HG03108 (cell line): ENCODE measurements at regions not wholly inside any gene's neighbourhood (a gene's known extent, or its start where the extent isn't known, plus 50 kb on each side); places are given as distances from the start of the nearest gene placed in this dataset.

Experiments used
- ATAC-seq: cut with Tn5 transposase; IDR thresholded peaks from one replicate; pipeline ENCODE4 v1.9.1; 2021; ENCODE audit warnings: moderate library complexity; ENCODE audit not compliant: unreplicated experiment

DNA sequence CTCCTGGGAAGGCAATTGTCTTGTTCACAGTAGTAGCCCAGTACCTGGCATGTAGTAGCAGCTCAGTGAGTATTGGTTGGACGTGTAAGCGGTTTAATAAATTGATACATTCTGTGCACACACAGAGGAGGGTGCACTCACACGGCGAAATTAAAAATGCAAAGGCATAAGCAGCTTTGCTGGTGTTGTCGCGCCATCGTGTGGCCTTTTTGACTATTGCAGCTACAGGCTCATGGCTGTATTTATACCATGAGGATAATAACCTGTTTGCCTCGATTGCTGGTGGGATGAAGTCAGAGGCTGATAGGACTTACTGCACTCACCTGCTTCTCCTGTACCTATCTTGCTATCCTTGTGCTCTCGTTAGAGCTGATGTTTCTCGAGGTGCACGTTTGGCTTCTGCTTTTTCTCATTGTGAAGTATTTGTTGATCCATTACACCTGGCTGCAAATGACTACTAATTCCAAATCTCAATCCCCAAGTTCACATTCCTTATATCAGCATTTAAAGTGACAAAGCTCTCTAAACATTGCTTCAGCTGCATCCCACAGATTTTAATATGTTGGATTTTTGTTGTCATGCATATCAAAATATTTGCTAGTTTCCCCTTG lies 61.5 kb downstream of the TBXT start:
- peak; percentile 52 for ATAC-seq

DNA sequence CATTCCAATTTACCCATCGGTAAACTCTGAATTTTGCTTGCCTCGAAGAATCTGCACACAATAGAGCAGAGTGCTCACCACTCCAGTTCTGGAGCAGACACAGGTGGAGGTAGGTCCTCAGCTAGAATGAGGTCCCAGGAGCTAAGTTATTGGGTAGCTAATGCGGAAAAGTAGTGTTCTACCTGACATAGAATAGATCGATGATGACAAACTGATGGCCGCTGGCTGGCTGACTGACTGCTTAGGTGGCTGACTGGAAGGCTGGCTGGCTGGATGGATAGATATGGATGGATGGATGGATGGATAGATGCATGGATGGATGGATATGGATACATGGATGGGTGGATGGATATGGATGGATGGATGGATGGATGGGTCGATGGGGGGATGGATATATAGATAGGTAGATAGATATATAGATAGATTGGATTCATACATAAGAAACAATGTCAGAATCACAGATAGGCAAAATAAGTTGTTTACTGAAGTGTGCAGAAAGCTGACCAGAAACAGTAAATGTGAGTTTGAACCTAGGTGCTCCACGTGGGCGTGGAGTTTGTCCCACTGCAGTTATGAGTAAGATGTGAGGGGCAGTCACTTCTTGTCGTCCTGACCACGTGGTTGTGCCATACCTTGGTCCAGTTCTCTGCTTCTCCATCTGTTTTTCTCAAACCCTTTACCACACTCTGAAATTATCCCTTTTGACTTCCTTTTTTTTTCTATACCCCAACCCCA lies 62.1 kb downstream of the TBXT start:
- ATAC-seq, result no peak

DNA sequence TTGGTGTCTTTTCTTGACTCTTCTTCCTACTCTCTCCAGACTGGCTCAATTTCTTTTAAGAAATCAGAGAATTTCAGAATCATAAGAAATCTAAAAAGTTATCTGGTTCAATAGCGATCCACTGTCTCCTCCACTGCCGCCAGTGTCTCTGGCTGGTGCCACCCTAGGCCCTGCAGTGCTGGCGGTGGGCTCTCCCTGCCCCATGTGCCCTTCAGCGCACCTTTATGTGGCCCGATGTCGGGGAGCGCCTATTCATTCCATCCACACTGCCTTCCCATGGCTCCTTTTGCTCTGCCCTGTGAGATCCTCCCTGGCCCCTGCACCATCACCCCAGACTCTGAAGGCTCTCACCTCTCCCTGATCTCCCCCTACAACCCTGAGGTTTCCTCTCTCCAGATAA lies 62.8 kb downstream of the TBXT start:
- ATAC-seq, result no peak

DNA sequence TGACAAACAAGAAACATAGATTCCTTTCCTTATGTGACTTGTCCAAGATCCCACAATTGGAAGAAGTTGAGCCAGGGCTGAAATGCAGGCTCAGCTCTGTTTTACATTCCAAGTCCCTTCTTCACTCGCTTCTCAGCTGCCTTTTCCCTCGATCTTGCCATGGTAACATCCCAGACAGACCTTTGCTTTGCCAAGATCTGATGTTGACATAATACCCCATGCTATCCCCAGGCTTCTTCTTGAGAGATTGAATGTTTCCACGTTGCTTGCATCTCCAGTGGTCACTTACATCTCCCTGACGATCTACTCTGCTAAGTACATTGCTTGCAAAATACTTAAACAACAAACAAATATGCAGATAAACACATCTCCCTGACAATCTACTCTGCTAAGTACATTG lies 63.5 kb downstream of the TBXT start:
- ATAC-seq, result no peak

DNA sequence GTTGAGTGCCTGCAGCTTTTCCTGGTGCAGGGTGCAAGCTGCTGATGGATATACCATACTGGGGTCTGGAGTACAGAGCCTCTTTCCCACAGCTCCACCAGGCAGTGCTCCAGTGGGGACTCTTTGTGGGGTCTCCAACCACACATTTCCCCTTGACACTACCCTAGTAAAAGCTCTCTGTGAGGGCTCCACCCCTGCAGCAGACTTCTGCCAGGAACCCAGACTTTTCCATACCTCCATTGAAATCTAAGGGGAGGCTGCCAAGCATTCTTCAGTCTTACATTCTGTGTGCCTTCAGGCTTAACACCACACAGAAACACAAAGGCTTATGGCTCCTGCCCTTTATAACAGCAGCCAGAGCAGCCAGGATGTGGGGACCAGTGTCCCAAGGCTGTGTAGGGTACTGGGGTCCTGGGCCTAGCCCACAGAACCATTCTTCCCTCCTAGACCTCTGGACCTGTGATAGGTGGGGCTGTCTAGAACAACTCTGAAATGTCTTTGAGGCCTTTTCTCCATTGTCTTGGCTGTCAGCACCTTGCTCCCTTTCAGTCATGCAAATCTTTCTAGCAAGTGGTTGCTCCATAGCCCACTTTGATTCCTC lies 65.7 kb downstream of the TBXT start:
- ATAC-seq, result no peak

DNA sequence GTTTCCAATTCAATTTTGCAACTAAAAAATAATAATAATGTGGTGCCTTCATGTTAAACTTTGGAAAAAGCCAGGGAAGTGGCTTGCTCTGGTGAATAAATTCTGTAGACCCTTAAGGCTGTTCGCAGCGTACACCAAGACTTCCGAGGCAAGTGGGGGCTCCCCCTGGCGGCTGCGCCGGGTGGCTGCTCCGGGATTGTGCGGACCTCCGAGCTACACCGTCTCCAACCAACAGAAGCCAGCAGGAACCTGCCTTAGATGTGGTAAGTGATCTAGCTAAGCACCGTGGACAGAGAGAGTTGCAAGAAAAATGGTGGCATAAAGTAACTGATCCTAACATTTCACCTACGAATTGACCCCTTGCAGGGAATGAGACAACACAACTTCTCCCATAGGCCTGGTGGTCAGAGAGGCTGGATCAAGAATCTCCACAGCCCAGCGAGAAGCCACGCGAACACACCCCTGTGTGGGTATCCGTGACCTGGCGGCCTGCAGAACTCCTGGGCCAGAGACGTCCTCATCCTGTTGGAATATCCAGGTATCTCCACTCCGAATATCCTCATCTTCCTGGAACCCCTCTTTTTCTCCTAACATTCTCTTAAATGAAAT lies 69.6 kb downstream of the TBXT start:
- peak; percentile 63 for ATAC-seq

DNA sequence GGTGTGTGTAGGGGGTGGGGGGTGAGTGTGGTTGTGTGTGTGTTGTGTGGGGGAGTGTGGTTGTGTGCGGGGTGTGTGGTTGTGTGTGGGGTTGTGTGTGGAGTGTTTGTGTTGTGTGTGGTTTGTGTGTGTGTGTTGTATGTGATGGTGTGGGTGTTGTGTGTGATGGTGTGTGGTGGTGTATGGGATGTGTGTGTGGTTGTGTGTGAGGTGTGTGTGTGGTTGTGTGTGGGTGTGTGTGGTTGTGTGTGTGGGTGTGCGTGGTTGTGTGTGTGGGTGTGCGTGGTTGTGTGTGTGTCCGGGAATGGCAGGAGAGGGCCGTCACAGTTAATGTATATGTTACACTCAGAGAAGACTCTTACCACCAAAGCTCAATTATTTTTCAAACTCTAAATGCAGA lies 79.8 kb downstream of the TBXT start:
- ATAC-seq, result no peak

DNA sequence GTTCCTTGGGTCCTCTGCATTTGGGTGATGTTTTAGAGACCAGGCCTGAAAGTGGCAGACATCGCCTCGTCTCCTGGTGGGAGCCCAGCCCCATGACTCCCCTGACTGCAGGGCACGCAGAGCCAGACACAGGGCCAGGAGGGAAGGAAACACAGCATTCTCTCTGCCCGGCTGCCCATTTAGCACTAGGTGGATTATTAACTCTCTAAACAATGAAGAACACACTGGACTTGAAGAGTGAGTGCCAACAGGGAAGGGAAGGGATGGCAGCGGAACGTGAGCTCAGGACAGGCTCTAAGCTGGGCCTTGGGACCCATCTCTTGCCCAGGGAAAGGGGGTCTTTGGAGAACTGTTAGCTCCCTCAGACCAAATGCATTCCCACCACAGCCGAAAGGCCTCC lies 80.4 kb downstream of the TBXT start:
- no peak for ATAC-seq

DNA sequence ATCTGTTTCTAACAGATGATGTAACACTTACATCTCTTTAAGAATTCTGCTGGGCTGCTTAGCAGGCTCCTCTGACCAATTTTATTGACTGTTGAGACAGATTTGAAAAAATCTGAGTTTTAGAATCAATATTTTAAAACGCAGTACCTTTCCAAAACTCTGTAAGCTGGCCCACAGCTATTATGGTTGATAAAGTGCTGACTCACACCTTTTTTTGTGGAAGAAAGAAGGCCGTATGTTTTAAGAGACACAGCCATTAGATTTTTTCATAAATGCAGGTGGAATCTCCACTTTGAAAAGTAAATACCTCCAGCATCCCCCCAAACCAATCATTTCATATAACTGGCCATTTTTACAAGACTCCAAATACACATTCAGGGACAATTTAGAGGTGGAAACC lies 82.2 kb downstream of the TBXT start:
- no peak for ATAC-seq

DNA sequence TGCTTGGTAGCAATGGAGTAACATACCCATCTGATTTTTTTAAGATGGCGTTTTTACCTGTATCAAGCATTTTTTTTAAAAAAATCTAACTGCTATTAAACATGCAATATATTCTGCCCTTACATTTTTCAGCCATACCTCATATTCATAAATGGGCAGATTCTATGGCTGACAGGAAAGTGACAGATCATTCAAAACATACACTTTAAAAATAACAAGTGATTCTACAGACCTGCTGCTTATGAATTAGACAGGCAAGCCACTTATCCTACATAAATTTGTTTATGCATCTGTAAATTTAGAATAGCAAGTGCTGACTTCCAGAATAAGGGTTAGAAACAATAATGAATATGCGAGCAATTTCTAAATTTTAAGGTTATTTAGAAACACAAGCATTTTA lies 82.7 kb downstream of the TBXT start:
- ATAC-seq, result no peak

DNA sequence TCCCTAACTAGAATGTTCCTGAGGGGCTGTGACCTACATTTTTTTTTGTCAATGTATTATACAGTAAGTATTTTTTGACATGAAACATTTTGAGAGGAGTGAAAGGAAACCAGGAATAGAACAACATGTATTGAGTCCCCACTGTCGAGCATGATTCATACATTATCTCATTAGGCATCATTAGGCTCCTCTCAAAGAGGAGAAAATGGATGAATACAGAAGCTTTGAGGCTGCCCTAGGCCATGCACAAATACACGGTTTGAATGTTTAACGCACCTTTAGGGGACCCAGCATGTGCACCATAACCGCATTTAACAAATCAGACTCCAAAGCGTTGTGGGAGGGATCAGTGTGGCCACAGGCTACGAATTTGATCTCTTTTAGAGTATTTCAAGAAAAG lies 87.8 kb downstream of the TBXT start:
- no peak for ATAC-seq

DNA sequence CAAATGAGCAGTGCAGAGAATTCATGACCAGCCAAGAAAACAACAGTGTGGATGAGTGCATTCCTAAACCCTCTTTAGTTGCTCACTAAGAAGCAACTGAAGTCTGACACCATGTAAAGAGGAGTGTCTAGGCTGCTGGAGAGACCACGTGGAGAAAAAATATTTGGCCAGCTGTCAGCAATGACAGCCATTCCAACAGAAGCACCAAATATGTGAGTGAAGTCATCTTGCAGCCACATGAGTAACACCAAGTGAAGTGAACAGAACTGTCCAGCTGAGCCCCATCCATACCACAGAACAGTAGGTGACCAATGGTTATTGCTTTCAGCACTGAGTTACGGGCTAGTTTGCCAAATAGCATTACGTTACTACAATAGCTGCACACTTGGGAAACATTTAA lies 89.4 kb downstream of the TBXT start:
- ATAC-seq, result no peak

DNA sequence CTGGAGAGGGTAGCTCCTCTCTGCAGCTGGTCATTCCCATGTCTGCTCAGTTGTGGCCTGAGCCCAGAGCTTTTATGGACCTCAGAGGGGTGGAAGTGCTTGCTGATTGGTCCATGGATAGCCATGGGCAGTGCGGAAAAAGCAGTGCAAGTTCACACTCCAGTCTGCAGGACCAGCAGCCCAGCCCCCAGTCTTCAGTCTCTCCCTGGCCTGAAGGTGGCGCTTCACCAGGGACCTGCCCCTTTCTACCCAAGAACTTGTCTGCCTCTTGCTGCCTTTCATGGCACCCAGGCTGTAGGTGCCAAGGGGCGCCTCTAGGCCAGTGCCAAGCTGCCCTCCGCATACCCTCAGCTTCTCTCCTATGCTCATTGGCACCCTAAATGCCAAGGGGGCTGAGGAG lies 91.0 kb downstream of the TBXT start:
- no peak for ATAC-seq

DNA sequence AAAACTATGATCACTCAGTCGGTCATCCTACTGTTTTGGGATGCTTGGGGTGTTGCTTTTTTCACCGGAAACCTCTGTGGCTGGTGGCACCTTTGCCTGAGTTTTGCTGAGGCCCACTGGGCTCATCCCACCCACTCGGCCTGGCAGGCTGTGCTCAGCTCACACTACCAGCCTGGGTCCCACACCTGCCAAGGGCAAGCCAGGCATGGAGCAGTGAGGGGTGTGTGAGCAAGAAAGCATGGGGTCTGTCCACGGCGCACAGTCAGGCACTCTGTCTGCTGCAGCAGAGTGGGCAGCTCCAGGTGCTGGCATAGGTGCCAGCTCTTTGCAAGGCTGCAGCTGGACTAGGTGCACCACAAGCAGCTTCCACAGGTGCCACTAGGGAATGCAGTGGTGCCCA lies 91.7 kb downstream of the TBXT start:
- ATAC-seq, result no peak

DNA sequence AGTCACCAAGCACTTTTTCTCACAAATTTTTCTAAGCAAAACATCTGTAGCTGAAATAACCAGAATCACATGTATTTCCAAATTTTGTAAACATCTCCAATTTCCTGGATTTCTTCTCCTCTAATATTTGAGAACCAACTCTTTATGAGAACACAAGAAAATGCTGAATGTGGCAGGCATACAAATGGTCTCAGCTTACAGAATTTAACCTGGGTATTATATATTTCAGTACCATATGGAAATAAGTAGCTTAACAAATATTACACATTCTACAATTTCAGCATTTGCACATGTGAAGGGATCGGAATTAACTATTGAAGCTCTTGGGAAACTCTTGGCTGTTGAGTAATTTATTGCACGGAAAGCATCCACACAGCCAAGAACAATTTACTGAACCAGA lies 92.5 kb downstream of the TBXT start:
- no peak for ATAC-seq

DNA sequence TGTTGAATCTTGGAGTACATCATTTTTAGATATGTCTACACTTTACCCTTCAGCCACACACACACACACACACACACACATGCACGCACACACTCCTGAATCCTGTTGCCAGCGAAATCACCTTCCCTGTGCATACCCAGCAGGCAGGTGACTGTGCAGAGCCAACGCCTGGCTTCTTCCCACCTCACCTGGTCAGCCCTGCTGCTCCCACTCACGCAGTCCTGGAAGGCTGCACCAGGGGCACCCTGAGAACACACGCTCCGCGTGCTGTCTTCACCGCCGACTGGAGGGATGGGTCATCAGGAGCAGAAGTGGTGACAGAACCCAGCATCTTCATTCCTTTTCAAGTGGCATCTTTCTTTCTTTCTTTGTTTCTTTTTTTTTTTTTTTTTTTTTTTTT lies 94.6 kb downstream of the TBXT start:
- ATAC-seq, result no peak

DNA sequence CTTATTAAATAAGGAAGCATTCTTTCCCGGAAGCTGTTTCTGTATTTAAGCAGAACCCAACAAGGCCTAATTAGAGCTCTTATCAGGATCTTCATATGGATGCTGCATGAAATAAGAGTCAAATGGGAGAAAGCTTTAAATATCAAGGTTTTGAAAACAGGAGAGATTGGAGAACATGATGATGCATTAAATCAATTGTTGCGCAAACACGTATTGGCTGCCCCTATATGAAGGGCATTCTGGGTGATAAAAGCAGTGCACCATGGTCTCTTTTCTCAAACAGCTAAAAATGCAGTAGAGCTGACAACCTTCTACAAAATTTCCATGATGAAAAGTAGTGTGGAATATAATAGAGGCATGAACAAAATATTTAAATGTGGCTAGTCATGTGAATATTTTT lies 98.9 kb downstream of the TBXT start:
- no peak for ATAC-seq

DNA sequence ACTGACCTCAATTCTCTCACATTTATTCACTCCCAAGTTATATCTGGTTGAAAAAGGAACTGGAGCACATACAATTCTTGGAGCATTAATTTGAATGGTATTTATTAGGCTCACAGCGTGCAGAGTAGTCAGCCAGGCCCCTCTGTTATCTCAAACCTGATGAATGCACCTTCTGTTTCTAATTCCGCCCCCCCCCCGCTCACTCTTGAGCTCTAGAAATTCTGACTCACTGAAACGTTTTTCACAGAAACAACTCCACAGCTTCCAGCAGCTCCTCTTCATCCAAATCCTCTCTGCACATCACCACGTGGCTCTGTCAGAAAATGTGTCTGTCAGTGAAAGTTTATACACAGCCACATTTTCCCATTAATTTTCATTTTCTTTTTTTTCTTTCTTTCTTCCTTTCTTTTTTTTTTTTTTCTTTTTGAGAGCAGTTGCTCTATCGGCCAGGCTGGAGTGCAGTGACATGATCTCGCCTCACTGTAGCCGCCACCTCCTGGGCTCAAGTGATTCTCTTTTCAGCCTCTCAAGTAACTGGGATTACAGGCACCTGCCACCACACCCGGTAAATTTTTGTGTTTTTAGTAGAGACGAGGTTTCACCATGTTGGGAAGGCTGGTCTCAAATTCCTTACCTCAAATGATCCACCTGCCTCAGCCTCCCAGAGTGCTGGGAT lies 109.4 kb downstream of the TBXT start:
- ATAC-seq, result no peak

DNA sequence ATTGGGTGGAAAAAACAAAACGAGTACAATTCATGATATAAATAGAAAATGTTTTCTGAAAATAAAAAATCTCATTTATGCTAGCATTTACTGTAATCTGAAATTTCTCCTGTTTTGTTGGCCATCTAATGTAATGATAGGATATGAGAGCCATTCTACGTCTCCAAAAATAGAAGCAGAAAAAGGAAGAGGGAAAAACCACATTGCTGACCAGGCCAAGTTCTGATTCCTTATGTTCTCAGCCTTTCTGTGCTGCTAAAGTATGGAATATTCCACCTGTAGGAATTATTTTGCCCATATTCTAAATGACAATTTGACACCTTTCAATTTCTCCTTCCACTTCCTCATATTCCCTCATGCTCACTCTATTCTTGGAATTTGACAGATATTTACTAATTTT lies 110.2 kb downstream of the TBXT start:
- ATAC-seq, result no peak

DNA sequence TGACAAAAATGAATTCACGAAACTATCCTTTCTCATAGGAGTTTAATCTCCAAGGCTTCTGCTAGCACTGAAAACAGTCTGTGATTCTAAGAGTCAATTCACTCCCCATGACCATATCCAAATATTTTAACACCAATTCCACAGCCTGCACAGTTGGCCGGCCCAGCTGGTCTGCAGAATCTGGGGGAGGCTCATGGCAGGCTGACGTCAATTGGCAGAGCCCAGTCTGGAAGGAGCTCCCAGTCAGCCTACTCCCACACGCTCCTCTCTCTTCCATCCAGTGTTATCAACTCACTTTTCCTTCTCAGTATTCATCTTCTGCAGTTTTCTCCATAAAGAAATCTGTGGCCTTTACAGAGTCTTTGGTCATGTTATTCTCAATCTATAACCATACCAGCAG lies 111.0 kb downstream of the TBXT start:
- no peak for ATAC-seq

DNA sequence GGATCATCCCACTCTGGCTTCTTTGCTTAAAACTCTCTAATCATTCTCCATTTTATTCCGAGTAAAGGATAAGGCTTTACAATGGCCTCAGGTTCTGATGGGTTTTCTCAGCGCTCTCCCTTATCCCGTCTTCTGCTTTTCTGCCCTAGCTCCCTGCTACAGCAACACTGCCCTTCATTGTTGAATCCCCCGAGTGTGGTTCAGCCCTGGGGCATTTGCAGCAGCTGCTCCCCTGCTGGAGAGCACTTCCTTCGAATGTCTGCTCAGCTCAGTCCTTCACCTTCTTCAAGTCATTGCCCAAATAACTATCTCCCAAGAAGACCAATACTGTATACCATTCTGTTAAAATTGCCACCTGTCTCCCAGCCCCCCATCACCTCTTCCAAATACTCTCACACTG lies 111.8 kb downstream of the TBXT start:
- ATAC-seq, result no peak

DNA sequence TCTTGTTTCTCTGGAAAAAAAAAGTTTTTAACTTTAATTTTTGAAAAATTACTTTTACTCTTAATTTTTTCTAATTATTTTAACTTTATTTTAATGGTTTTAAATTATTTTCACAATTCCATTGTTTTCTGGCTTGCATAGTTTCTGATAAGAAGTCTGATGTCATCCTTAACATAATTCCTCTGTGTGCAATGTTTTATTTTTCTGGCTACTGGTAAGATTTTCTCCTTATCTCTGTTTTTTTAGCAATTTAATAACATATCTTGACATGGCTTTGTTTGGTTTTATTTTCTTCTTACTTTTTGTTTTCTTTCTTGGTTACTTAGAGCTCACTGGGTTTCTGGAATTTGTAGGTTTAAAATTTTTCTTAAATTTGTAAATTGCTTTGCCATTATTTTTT lies 114.8 kb downstream of the TBXT start:
- no peak for ATAC-seq
